ENCODE measurements at regions not wholly inside any gene's neighbourhood (a gene's known extent, or its start where the extent isn't known, plus 50 kb on each side); places are given as distances from the start of the nearest gene placed in this dataset.

DNA sequence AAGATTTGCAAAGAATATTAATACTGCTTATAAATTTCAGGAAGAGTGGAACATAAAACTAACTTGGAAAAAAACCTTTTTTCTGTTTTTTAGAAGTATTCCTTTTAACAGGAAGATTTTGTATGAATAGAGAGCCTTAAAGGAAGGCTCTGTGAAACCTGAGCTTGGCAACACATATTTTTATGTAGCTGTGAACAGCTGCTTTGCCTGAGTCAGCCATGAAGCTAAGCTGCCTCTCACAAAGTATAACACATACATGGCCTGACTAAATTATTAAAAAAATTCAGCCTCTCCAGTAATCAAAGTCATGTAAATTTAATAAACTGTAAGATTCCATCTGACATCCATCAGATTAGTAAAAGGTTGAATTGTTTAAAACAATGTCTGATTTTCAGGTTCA, 547.5 kb downstream of the ELAVL2 start:
- TF ChIP-seq, protein P1, sequence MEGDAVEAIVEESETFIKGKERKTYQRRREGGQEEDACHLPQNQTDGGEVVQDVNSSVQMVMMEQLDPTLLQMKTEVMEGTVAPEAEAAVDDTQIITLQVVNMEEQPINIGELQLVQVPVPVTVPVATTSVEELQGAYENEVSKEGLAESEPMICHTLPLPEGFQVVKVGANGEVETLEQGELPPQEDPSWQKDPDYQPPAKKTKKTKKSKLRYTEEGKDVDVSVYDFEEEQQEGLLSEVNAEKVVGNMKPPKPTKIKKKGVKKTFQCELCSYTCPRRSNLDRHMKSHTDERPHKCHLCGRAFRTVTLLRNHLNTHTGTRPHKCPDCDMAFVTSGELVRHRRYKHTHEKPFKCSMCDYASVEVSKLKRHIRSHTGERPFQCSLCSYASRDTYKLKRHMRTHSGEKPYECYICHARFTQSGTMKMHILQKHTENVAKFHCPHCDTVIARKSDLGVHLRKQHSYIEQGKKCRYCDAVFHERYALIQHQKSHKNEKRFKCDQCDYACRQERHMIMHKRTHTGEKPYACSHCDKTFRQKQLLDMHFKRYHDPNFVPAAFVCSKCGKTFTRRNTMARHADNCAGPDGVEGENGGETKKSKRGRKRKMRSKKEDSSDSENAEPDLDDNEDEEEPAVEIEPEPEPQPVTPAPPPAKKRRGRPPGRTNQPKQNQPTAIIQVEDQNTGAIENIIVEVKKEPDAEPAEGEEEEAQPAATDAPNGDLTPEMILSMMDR (IDR thresholded peaks at IDR 0.05): no peak
- TF ChIP-seq POLR2A (IDR thresholded peaks at IDR 0.05) (no peak), EP300 (IDR thresholded peaks at IDR 0.05) (no peak)

All from tibial nerve (tissue), 4 donors.